OCI-LY7 (cell line): ENCODE measurements at regions not wholly inside any gene's neighbourhood (a gene's known extent, or its start where the extent isn't known, plus 50 kb on each side); places are given as distances from the start of the nearest gene placed in this dataset.

Experiments used
- BruUV-seq: library from RNA; stranded (reverse); fragments of 400-500 nt; replicated peaks from 2 replicates; lab custom pipeline; 2021; lab: Mats Ljungman, UMichigan
- CTCF ChIA-PET: fragments of 300-600 bp; sonication (Branson Sonifier 250); formaldehyde crosslinking; loops from one replicate; lab custom pipeline; 2022; ENCODE audit warnings: antibody characterized with exemption; ENCODE audit not compliant: unreplicated experiment; lab: Charles Lee
- POLR2A ChIA-PET: fragments of 300-600 bp; sonication (Branson Sonifier 250); formaldehyde crosslinking; loops from one replicate; lab custom pipeline; 2022; ENCODE audit warnings: antibody characterized with exemption; lab: Charles Lee
- DNase-seq: peaks from one replicate; pipeline ENCODE4 v3.0.0-alpha.2; 2015; ENCODE audit warnings: low spot score
- H2AFZ ChIP-seq: fragments of 200-600 bp; sonication (generic), shearing (Covaris generic); 2 replicates; pipeline ENCODE4 v1.6.1; 2014; ENCODE audit warnings: mild to moderate bottlenecking, antibody characterized with exemption, low read length, moderate library complexity
- H3K27ac ChIP-seq: fragments of 200-600 bp; sonication (generic); 2 replicates; pipeline ENCODE4 v1.5.1; 2014; ENCODE audit warnings: mixed run types, low read depth, mild to moderate bottlenecking, moderate library complexity, low read length, inconsistent platforms; ENCODE audit not compliant: poor library complexity, severe bottlenecking
- H3K36me3 ChIP-seq: fragments of 200-600 bp; sonication (generic); 2 replicates; pipeline ENCODE4 v1.6.1; 2014; ENCODE audit warnings: mild to moderate bottlenecking, antibody characterized with exemption, low read length, moderate library complexity, mixed read lengths; ENCODE audit not compliant: insufficient read depth
- H3K4me1 ChIP-seq: fragments of 200-600 bp; sonication (generic); 2 replicates; pipeline ENCODE4 v1.5.1; 2014; ENCODE audit warnings: mild to moderate bottlenecking, low read length; ENCODE audit not compliant: insufficient read depth, poor library complexity, severe bottlenecking
- H3K4me2 ChIP-seq: fragments of 200-600 bp; sonication (generic); 2 replicates; pipeline ENCODE4 v1.6.1; 2014; ENCODE audit warnings: mild to moderate bottlenecking, low read length
- H3K4me3 ChIP-seq: fragments of 200-600 bp; sonication (generic); 2 replicates; pipeline ENCODE4 v1.5.1; 2014; ENCODE audit warnings: mild to moderate bottlenecking, low read depth, low read length; ENCODE audit not compliant: poor library complexity, severe bottlenecking
- H3K79me2 ChIP-seq: fragments of 200-600 bp; sonication (generic); 2 replicates; pipeline ENCODE4 v1.6.1; 2016; ENCODE audit warnings: low read depth, mild to moderate bottlenecking, low read length, moderate library complexity, mixed read lengths; ENCODE audit not compliant: insufficient read depth
- H3K9me2 ChIP-seq: fragments of 200-600 bp; sonication (generic); 2 replicates; pipeline ENCODE4 v1.6.1; 2016; ENCODE audit warnings: mild to moderate bottlenecking, low read length, mixed read lengths; ENCODE audit not compliant: insufficient read depth
- H3K9me3 ChIP-seq: fragments of 200-600 bp; sonication (generic); 2 replicates; pipeline ENCODE4 v1.6.1; 2014; ENCODE audit warnings: mild to moderate bottlenecking, mixed run types, low read length, mixed read lengths
- H4K20me1 ChIP-seq: fragments of 200-600 bp; sonication (generic); 2 replicates; pipeline ENCODE4 v1.6.1; 2014; ENCODE audit warnings: mild to moderate bottlenecking, antibody characterized with exemption, low read length, moderate library complexity, mixed read lengths; ENCODE audit not compliant: insufficient read depth
- EZH2phosphoT487 ChIP-seq: fragments of 200-600 bp; sonication (generic); IDR thresholded peaks from 2 replicates; pipeline ENCODE4 v1.6.1; 2018; ENCODE audit warnings: low read depth, borderline replicate concordance, mild to moderate bottlenecking, mixed run types, antibody characterized with exemption, low read length, moderate library complexity, mixed read lengths
- intact Hi-C: fragments of 100-400 bp; cut with micrococcal nuclease; formaldehyde crosslinking; loops from one replicate; pipeline ENCODE4 v1.10.0; 2022; ENCODE audit not compliant: unreplicated experiment
- TF ChIP-seq, protein P1 (sequence below): fragments of 200-600 bp; sonication (generic); conservative IDR thresholded peaks from 2 replicates; pipeline ENCODE4 v1.5.1; 2014; ENCODE audit warnings: mild to moderate bottlenecking, antibody characterized with exemption, low read length, moderate library complexity, mixed read lengths

- no peak overlapping the region for H2AFZ ChIP-seq
- H3K9me3 ChIP-seq, result peaks cover 26% of the 10 kb centered on the region
- H3K4me2 ChIP-seq, result no peak overlapping the region
- no peak for DNase-seq
- intact Hi-C loops, result no loop called here
- H3K36me3 ChIP-seq, result no peaks in the 10 kb centered on the region
- CTCF ChIA-PET, result no interaction called here
- H3K27ac ChIP-seq, result no peak overlapping the region
- BruUV-seq, result no TSS peak
- no peaks in the 10 kb centered on the region for H3K4me1 ChIP-seq
- POLR2A ChIA-PET, result no interaction called here
- no peaks in the 10 kb centered on the region for H4K20me1 ChIP-seq
- H3K9me2 ChIP-seq, result no peaks in the 10 kb centered on the region
- H3K4me3 ChIP-seq, result no peak overlapping the region
- TF ChIP-seq, protein P1, sequence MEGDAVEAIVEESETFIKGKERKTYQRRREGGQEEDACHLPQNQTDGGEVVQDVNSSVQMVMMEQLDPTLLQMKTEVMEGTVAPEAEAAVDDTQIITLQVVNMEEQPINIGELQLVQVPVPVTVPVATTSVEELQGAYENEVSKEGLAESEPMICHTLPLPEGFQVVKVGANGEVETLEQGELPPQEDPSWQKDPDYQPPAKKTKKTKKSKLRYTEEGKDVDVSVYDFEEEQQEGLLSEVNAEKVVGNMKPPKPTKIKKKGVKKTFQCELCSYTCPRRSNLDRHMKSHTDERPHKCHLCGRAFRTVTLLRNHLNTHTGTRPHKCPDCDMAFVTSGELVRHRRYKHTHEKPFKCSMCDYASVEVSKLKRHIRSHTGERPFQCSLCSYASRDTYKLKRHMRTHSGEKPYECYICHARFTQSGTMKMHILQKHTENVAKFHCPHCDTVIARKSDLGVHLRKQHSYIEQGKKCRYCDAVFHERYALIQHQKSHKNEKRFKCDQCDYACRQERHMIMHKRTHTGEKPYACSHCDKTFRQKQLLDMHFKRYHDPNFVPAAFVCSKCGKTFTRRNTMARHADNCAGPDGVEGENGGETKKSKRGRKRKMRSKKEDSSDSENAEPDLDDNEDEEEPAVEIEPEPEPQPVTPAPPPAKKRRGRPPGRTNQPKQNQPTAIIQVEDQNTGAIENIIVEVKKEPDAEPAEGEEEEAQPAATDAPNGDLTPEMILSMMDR, result no peak
- no peak for TF ChIP-seq EZH2phosphoT487
- H3K79me2 ChIP-seq, result no peaks in the 10 kb centered on the region
Measured at GRCh38 chr14:28482251-28483040, 284.1 kb upstream of the FOXG1 start.

DNA sequence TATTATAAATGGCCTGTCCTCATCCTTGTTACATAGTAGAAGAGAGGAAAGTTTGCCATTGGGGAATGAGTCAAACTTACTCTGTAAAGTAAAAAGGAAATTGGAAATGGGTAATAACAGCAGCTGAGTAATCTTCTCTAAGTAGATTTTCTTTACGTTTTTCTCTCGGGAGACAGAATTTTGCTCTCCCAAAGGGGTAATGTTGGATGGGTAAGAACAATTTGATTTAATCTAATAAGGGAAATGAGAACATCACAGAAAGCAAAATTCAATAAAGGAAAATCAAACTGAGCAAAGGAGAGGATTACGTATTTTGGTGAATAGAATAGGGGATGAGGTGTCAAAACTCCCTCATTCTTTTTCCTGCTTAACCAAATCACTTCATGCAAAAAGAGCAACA, 283.1 kb upstream of the FOXG1 start:
- Histone ChIP-seq H2AFZ (no peak overlapping the region), H3K79me2 (no peaks in the 10 kb centered on the region), H3K27ac (no peak overlapping the region), H3K9me2 (no peaks in the 10 kb centered on the region), H3K9me3 (peaks cover 26% of the 10 kb centered on the region), H3K4me1 (no peaks in the 10 kb centered on the region), H3K36me3 (no peaks in the 10 kb centered on the region), H3K4me3 (no peak overlapping the region), H3K4me2 (no peak overlapping the region), H4K20me1 (no peaks in the 10 kb centered on the region)
- intact Hi-C loops, result no loop called here
- POLR2A ChIA-PET, result interaction anchor here (0.6 kb wide), 1 partner anchor 837 kb away, joined by 3 read pairs; no protein-coding TSS in a partner anchor
- no peak for TF ChIP-seq EZH2phosphoT487
- TF ChIP-seq, protein P1, result no peak
- no TSS peak for BruUV-seq
- no peak for DNase-seq
- CTCF ChIA-PET, result no interaction called here

GRCh38 chr14:28488684-28489083, 277.9 kb upstream of the FOXG1 start:
- Histone ChIP-seq H3K36me3 (no peaks in the 10 kb centered on the region), H3K4me1 (no peaks in the 10 kb centered on the region), H4K20me1 (no peaks in the 10 kb centered on the region), H3K4me3 (no peak overlapping the region), H3K27ac (no peak overlapping the region), H3K79me2 (no peaks in the 10 kb centered on the region), H2AFZ (no peak overlapping the region), H3K4me2 (no peak overlapping the region), H3K9me3 (peaks cover 14% of the 10 kb centered on the region), H3K9me2 (no peaks in the 10 kb centered on the region)
- DNase-seq, result no peak
- BruUV-seq, result no TSS peak
- TF ChIP-seq, protein P1, result no peak
- TF ChIP-seq EZH2phosphoT487, result no peak
- intact Hi-C loops, result no loop called here
- ChIA-PET POLR2A (no interaction called here), CTCF (no interaction called here)
